HG03196 (cell line): ENCODE measurements at regions not wholly inside any gene's neighbourhood (a gene's known extent, or its start where the extent isn't known, plus 50 kb on each side); places are given as distances from the start of the nearest gene placed in this dataset.

ENCODE experiments used
- ATAC-seq: cut with Tn5 transposase; IDR thresholded peaks from one replicate; pipeline ENCODE4 v1.9.1; 2021; ENCODE audit not compliant: unreplicated experiment

DNA sequence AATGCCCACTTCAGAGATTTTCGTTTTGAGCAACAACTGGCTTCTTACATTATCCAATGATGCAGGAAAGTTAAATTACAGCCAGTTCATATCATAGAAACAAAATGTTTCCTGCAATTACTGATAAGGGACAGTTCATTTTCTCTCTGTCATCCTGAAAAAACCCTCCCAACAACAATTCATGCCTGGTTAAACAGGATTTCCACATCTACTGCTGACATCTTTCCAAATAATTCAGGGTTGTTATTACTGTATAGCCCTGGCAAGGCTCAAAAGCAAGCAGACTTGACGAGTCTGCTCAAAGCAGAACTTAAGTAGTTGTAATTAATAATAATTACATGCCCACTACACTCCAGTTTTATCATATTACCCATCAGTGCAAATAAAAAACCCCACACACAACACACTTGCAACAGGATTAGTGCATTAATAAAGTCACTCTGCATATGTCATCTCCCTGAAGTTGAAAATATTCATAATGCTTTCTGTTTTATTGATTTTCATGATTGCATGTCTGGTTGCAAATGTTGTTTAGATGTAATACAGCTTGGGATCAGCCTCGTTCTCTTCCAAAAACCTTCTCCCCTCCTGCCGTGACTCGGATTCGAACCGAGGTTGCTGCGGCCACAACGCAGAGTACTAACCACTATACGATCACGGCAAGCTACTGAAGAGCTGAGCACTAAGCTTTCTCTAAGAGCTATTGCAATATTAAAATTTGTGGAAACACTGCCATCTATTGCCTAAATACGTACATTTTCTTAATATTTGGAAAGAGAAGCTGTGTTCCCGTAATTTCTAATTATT, 119.6 kb upstream of the NFIB start:
- no peak for ATAC-seq

DNA sequence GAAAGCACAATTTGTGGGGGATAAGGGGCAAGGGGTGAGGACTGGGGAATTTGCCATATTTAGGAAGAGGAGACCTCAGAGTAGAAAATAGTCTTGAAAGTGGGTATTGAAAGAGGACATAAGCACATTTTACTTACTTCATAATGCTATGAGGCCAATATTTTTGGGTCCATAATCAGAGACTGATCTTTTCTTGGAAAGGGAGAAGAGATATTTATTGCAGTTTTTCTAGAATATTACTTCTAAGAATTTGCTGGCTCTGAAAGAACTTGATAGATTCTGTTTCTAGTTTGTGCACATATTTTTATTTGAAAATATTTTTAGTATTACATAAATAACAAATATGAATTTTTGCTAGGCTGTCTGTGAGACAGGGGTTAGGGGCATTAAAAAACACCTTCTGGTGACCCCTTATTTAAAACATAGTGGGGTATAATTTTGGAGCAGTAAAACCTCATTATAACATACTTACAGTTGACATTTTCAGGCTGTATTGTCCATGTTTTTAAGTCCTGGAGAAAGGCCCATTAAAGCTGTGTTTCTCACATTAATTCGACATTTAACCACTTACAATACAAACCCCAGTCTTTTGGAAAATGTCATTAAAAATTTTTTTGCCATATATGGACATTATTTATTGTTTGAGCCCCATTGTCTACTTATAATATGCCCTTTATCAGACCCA, 118.9 kb upstream of the NFIB start:
- no peak for ATAC-seq

DNA sequence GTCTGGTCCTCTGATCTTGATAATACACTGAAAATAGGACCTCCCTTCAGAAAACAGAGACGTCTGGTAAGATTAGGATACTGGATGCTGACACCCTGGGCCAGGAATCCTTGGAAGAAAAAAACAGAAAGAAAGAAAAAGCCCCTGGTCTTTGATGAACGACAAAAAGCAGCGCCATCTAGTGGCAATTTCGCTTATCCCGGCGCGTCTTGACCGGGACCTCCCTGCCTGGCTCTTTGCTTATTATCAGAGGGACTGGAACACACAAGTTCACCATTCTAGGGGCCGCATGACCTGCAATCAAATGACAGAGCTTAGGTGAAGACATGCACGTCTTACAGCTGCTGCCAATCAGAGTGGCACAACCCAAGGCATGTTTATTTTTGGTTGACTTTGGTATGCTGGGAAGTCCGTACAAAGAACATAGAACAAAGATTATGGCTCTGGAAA, 114.9 kb upstream of the NFIB start:
- peak; percentile 55 for ATAC-seq

DNA sequence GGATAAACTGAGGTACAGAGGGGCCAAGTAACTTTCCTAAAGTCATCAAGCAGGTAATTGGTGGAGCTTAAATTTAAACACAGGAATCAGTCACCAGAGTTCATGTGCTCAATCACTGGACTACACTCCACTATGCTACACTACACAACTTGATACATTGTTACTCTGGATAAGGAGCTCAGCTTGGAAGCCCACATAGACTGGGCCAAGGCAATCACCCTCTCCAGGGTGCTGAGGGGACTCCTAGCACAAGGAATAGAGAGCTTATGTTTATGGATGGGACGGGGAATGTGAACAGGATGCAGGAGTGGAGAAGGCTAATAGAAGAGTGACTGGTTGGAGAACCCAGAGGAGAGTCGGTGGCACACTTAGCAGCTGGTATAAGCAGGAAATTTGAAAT, 113.5 kb upstream of the NFIB start:
- no peak for ATAC-seq

DNA sequence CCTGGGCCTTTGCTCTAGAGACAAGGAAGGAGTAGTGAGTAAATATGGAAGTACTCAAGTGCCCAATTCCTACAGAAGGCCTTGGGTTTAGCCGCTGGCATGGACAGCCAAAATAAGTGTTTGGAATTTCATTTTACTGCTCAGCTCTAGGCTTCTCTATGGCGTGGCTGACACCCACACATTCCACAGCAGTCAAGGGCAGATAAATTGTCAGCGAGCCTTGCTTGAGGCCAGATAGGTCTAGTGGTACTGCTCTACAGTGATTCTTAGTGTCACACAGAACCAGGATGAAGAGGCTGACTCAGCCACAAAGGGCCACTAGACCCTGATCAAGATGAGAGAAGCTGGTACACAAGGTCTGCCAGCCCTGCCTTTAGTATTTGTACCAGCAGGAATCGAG, 111.0 kb upstream of the NFIB start:
- no peak for ATAC-seq

DNA sequence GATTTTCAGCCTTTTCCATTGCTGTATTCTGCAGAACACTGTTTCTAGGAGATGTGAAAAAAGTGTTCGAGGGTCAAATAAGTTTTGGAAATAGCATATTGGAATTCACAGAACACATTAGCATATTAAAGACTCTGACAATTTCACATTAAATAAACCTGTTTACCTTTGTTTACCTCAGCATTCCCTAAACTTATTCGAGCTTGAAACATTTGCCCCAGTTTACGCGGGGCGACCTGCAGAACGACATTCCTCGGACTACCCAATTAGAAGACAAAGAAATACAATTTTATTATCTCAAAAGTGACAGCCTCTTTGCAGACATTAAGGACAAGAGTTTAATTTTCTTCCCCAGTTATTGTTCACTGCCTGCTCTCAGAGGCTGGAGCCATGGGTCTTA, 110.3 kb upstream of the NFIB start:
- ATAC-seq: no peak

DNA sequence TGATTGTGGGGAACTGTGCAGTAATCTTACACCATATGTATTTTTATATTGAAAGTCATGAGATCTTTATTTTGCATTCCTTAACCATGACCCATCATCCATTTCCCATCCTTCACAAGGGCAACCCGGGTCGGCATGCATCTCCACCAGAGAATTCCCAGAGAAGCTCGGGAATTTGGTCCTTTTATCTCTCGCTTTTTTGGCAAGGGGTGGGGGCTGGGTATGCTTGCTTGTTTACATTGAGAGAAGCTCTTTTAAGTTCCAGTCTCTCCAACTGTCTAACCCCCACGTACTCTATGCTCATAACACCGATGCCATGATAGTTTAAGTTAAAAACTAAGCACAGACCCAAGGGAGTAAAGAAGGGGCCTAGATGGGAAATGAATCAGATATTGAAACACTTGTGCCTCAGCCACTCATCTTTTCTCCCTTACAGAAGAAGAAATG, 109.9 kb upstream of the NFIB start:
- ATAC-seq: no peak

DNA sequence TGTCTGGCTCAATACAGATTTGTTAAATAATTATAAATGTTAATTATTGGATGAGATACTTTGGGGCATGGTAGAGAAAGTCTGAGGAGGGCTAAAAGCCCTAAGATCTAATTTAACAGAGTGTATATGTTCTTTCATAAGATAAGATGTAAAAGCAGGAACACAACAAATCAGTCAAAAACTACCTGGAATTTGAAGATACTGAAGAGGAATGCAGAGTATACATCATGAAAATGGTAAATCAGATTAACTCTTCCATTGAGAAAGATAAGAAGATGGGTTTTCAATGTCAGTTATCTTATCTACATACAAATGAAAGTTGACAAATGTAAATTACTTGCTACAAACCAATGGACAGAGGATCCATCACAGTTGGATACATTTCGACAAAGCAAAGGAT, 107.3 kb upstream of the NFIB start:
- ATAC-seq: no peak

DNA sequence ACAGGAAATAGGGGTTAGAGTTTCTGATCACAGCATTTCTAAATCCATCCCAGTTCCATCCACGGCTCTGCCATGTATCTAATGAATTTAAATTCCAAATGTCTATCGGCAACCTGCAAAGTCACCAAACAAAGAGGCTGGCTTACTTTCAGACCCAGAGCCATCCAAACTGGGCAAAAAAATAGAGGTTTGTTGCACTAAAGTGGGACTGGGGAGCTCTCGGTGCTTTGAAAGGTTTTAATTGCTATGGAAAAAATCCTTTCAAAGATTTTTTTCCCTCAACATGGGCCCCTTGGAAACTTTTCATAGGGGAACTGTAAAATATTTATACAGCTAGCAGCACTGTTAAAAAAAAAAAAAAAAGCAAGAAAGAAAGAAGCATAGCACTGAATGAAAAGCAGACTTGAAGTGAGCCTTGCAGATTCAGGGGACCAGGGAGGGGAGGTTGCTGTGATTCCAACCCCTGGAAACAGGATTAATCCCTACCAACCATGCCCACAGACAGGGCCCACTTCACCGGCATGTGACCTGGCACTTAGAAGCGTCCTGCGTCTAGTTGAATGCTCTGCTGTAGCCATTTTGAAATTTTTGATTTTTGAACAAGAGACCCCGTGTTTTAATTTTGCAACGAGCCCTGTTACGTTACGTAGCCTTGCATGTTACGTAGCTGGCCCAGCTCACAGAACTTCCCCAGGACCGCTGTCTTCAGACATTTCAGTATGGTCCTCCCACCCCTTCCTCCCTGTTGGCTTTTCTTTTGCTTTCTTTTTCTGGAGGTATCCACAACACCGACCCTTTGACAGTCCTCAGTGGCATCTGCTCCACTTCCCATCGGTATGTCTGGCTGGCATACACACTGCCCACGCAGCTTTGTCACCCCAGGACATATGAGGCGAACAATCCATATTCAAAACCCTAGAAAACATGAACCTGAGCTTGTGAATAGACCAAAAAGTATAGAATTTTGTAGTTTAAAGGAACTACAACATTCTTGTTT, 105.3 kb upstream of the NFIB start:
- ATAC-seq: no peak

DNA sequence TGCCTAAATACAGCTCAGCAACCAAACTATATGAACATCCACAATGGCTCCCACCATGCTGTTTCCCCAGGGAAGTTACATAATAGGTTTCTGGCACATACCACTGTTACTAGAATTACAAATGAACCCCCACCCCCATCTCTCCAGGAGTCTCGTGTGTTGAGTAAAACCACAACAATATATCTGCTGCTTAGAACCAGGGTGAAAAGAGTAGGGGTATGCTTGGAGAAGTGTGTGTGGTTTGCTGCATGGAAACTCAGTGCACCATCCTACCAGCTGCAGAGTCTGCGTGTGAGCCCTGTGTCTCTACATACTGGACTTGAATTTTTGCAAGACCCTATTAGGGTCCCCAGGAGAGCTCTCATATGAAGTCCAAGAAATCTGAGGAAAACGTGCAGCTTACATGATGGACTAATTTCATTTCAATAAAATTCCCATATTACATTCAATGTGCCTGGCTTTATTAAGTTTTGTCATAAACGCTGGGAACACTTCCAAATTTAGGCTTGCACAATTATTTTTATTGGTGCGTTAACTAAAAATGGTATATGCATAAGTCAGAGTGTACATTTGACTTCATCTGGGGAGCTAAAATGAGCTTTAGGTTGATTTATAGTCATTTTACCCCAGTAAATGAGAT, 104.5 kb upstream of the NFIB start:
- no peak for ATAC-seq

DNA sequence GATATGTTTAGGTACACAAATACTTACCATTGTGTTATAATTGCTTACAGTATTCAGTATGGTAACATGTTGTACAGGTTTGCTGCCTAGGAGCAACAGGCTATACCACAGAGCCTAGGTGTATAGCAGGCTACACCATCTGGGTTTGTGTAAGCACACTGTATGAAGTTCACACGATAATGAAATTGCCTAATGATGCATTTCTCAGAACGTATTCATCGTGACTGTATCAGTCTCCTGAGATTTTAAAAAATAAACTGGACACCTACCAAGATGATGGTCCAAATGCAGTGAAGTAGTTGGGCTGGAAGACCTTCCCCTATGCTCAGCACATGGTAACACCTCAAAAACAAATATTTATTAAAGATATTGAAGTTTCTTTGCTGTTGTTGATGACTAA, 103.3 kb upstream of the NFIB start:
- no peak for ATAC-seq

DNA sequence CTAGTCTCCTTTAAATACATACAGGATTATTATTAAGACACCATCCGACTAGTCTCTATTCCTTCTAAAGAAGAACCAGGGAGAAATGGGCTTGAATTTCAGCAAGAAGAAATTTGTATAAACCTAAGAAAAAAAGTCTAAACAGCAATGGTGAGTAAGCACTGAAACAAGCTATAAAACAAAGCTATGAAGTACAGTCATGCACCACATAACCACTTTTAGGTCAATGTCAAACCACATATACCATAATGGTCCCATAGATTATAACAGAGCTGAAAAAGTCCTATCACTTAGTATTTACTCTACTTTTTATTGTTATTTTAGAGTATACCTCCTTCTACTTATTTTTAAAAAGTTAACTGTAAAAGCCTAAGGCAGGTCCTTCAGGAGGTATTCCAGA, 102.0 kb upstream of the NFIB start:
- no peak for ATAC-seq

DNA sequence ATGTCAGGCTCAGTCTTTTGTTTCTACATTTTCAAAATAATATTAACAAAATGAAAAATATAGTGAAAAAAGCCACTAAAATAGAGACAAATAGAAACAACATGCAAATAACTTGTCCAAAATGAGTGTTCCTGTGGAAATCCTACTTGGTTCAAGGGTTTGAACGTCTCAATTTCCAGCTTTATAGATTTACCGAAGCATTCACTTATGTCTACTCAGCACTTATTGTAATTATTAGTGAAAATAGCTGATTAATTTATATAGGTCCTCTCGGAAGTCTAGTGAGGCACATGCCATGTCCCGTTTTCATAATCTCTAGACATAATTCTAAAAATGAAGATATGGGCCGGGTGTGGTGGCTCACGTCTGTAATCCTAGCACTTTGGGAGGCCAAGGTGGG, 99.9 kb upstream of the NFIB start:
- no peak for ATAC-seq

DNA sequence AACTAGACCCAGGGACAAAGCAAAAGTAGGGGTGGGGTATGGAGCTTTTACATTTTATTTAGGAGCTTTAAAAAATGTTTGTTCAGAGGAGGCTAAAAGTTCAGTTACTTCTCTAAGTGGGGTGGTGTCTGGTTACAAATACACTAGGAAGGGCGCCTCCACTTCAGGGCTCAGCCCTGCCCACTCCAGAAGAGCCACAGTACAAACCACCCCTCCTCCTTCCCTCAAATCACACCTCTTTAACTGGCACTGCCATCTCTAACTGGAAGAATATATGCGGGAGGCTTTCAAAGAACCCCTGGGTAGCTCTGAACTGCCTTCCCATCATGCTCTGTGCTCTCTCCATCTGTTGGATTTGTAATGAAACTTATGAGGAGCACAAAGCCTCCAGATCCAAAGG, 98.8 kb upstream of the NFIB start:
- ATAC-seq: no peak

DNA sequence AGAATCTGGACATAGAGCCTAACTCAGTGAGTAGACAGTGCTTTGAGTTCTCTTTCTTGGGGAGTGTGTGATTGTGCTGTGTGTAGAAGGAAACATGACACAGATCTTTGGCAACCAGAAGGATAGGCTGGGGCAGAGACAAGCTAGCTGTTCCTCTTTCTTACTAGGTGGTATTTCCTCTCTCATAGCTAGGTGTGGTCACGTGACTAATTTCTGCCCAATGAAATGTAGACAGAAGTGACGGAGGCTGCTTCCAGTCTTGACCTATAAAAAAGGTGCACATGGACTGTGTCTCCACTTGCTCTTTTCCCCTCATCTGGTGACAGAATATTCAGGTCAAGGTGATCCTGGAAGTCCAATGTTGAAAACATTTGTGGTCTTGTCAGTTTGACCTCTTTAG, 92.5 kb upstream of the NFIB start:
- ATAC-seq: no peak

DNA sequence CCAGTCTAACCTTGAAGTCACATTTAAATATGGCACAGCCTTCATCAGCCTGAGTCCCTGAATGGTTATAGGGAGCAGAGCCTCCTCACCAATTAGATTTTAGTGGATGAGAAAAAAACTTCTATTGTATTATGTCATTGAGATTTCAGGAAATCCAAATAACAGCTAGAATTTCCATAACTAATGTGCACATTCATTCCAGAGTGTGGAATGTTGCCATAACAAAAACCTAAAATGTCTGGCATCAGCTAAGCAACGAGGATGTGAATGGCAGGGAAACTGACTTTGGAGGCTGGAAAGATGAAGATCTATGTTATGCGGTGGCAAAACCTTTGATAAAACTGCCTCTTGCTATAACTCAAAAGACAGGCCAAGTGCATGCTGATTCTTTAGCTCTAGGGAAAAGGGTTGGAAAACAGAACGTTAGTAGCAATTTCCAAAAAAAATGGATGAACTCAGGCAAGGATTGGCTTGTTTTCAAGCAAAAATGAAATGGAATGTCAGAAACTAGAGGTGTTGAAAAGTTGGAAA, 91.3 kb upstream of the NFIB start:
- ATAC-seq: no peak

DNA sequence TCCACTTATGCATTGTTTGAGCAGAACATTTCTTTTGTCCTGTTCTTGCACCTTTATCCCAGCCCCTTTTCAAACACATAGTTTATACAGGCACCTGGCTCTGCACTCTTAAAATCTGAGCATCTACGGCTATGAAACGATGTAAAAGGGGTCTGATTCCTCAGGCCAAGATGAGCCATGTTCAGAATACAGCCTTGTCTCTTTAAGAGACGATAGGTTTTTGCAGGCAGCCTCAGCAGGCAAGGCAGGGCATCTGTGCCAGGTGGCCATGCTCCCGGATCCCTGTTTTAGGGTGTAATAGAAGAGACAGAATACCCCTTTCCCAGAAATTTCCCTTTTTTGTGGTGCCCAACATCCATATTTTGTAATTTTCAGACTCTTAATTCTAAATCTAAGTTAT, 89.1 kb upstream of the NFIB start:
- no peak for ATAC-seq

DNA sequence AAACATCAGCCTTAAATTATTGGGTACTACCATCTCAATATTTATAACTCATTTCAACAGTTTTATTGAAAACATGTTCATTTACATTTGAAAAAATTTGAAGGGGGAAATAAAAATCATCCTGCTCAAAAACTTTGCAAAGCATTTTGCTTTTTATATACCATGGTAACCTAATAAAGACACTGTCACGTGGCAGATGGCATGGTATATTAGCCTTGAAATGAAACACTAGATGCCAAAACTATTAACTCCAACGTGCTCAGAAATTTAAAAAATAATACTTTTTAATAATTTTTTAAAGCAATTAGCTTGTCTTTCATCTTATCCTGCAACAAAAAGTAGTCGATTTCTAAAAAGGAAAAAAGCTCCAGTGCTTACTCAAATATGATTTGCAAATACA, 88.6 kb upstream of the NFIB start:
- no peak for ATAC-seq

DNA sequence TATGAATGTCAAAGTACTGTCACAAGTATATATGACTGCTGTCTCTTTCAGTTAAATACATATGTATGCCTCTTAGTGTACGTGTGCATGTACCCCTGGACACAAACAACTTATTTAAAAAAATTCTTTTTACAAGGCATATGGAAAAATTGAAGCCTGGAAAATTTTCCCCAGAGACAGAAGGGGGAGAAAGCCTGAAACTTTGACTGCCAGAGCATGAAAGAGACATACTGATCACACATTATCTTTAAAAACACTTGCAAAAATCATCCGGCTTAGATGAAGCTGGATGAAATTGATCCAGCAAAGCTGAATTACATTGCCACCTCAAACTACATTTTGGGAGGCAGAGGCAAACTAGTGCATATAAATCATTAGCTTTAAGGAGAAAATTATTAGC, 88.0 kb upstream of the NFIB start:
- ATAC-seq: no peak

DNA sequence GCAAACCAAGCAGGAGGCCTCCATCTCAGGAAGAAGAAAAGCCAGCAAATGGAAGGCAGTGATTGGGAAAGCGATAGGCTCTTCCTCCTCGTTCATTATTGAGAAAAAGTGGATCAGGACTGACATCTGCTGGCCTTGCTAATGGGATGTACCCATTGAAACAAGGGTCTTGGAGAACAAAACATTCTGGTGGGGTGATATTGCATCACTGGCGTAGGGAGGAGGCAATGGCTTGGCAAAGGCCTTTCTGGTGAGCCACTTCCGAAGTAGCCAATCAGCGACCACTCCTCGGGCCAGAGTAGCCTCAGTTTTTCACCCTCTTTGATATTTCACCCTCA, 86.7 kb upstream of the NFIB start:
- ATAC-seq: no peak
